Parathyroid adenoma (tissue), 2 donors: ENCODE measurements at regions not wholly inside any gene's neighbourhood (a gene's known extent, or its start where the extent isn't known, plus 50 kb on each side); places are given as distances from the start of the nearest gene placed in this dataset.

Experiments used
- H2AFZ ChIP-seq: fragments of 300-600 bp; sonication (generic); one replicate; pipeline ENCODE4 v1.7.0; 2017; ENCODE audit warnings: antibody characterized with exemption, mild to moderate bottlenecking
- H3K27ac ChIP-seq: fragments of 300-600 bp; sonication (generic); one replicate; pipeline ENCODE4 v1.7.0; 2017
- H3K27me3 ChIP-seq: fragments of 300-600 bp; sonication (generic); one replicate; pipeline ENCODE4 v1.7.0; 2017; ENCODE audit warnings: low read length; ENCODE audit not compliant: control insufficient read depth, insufficient read depth
- H3K36me3 ChIP-seq: fragments of 300-600 bp; sonication (generic); one replicate; pipeline ENCODE4 v1.7.0; 2017; ENCODE audit warnings: low read length; ENCODE audit not compliant: control insufficient read depth, insufficient read depth
- H3K4me1 ChIP-seq: fragments of 300-600 bp; sonication (generic); one replicate; pipeline ENCODE4 v1.7.0; 2017; ENCODE audit warnings: control low read depth
- H3K4me2 ChIP-seq: fragments of 300-600 bp; sonication (generic); one replicate; pipeline ENCODE4 v1.7.0; 2017; ENCODE audit warnings: low read length
- H3K4me3 ChIP-seq: fragments of 300-600 bp; sonication (generic); one replicate; pipeline ENCODE4 v1.7.0; 2017; ENCODE audit warnings: low read depth, low read length
- H3K79me2 ChIP-seq: fragments of 300-600 bp; sonication (generic); one replicate; pipeline ENCODE4 v1.7.0; 2017; ENCODE audit warnings: control low read depth
- H3K9ac ChIP-seq: fragments of 300-600 bp; sonication (generic); one replicate; pipeline ENCODE4 v1.7.0; 2017; ENCODE audit warnings: mild to moderate bottlenecking
- H3K9me3 ChIP-seq: fragments of 300-600 bp; sonication (generic); one replicate; pipeline ENCODE4 v1.7.0; 2017; ENCODE audit warnings: low read length; ENCODE audit not compliant: control insufficient read depth
- CTCF ChIP-seq: fragments of 300-600 bp; sonication (generic); IDR thresholded peaks from one replicate; pipeline ENCODE4 v1.7.0; 2017; ENCODE audit warnings: antibody characterized with exemption, mild to moderate bottlenecking
- donor health status: primary hyperparathyroidism.

- no peak overlapping the region for H3K27ac ChIP-seq
- no peaks in the 10 kb centered on the region for H3K36me3 ChIP-seq
- no peaks in the 10 kb centered on the region for H3K9me3 ChIP-seq
- no peak for TF ChIP-seq CTCF
- H3K4me2 ChIP-seq: no peak overlapping the region
- H3K9ac ChIP-seq: no peak overlapping the region
- no peak overlapping the region for H2AFZ ChIP-seq
- H3K4me1 ChIP-seq: no peaks in the 10 kb centered on the region
- no peaks in the 10 kb centered on the region for H3K79me2 ChIP-seq
- no peak overlapping the region for H3K4me3 ChIP-seq
- H3K27me3 ChIP-seq: no peaks in the 10 kb centered on the region
Measured at GRCh38 chr6:132213191-132213590, 188.1 kb downstream of the MOXD1 start.

GRCh38 chr6:132210886-132211563 lies 190.2 kb downstream of the MOXD1 start:
- no peak overlapping the region for H3K4me2 ChIP-seq
- H3K9me3 ChIP-seq: no peaks in the 10 kb centered on the region
- no peak overlapping the region for H3K27ac ChIP-seq
- no peak overlapping the region for H2AFZ ChIP-seq
- no peak overlapping the region for H3K4me3 ChIP-seq
- no peaks in the 10 kb centered on the region for H3K4me1 ChIP-seq
- no peaks in the 10 kb centered on the region for H3K36me3 ChIP-seq
- TF ChIP-seq CTCF: no peak
- no peaks in the 10 kb centered on the region for H3K27me3 ChIP-seq
- no peak overlapping the region for H3K9ac ChIP-seq
- H3K79me2 ChIP-seq: no peaks in the 10 kb centered on the region

DNA sequence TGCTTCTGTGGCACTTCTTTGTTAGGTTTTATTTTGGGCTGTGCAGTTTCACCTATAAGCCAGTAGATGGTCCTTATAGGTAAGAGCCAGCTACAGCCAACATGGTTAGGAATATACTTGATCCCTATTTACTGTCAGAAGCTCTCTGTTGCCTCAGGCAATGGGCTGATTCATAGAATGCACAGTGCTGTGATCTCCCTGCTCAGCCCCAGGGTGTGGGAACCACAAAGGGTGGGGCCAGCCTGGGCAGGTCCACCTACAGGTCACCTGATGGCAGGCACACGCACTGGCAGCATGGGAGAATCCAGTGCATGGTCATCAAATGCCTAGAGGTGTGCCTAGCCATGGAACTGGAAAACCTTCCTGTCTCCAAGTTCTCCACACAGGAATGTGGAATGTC lies 191.9 kb downstream of the MOXD1 start:
- Histone ChIP-seq H3K4me2 (no peak overlapping the region), H3K27me3 (no peaks in the 10 kb centered on the region), H3K9ac (no peak overlapping the region), H3K4me3 (no peak overlapping the region), H3K36me3 (no peaks in the 10 kb centered on the region), H3K79me2 (no peaks in the 10 kb centered on the region), H3K9me3 (no peaks in the 10 kb centered on the region), H3K27ac (no peak overlapping the region), H3K4me1 (no peaks in the 10 kb centered on the region), H2AFZ (no peak overlapping the region)
- no peak for TF ChIP-seq CTCF

- Histone ChIP-seq H3K27me3 (no peaks in the 10 kb centered on the region), H2AFZ (no peak overlapping the region), H3K36me3 (no peaks in the 10 kb centered on the region), H3K4me1 (no peaks in the 10 kb centered on the region), H3K9me3 (no peaks in the 10 kb centered on the region), H3K4me3 (no peak overlapping the region), H3K4me2 (no peak overlapping the region), H3K79me2 (no peaks in the 10 kb centered on the region), H3K9ac (no peak overlapping the region), H3K27ac (no peak overlapping the region)
- TF ChIP-seq CTCF: no peak
Measured at GRCh38 chr6:132207991-132208390, 193.3 kb downstream of the MOXD1 start.

DNA sequence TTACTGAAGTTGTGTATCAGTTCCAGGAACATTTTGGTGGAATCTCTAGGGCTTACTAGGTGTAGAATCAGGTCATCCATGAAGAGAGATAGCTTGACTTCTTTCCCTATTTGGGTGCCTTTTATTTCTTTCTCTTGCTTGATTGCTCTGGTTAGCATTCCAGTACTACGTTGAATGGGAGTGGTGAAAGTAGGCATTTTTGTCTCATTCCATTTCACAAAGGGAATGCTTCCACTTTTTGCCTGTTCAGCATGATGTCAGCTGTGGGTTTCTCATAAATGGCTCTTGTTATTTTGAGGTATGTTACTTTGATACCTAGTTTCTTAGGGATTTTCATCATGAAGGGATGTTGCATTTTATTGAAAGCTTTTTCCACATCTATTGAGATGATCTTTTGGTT lies 195.3 kb downstream of the MOXD1 start:
- Histone ChIP-seq H3K79me2 (no peaks in the 10 kb centered on the region), H3K36me3 (no peaks in the 10 kb centered on the region), H3K27ac (no peak overlapping the region), H3K4me3 (no peak overlapping the region), H3K4me2 (no peak overlapping the region), H2AFZ (no peak overlapping the region), H3K9me3 (no peaks in the 10 kb centered on the region), H3K27me3 (no peaks in the 10 kb centered on the region), H3K4me1 (no peaks in the 10 kb centered on the region), H3K9ac (no peak overlapping the region)
- TF ChIP-seq CTCF: no peak
